ENCODE measurements at regions not wholly inside any gene's neighbourhood (a gene's known extent, or its start where the extent isn't known, plus 50 kb on each side); places are given as distances from the start of the nearest gene placed in this dataset.
"Not testable (repeated sequence)": the region's sequence is repeated elsewhere in the genome, so short reads cannot be mapped to it uniquely, and the experiment has no call there.

DNA sequence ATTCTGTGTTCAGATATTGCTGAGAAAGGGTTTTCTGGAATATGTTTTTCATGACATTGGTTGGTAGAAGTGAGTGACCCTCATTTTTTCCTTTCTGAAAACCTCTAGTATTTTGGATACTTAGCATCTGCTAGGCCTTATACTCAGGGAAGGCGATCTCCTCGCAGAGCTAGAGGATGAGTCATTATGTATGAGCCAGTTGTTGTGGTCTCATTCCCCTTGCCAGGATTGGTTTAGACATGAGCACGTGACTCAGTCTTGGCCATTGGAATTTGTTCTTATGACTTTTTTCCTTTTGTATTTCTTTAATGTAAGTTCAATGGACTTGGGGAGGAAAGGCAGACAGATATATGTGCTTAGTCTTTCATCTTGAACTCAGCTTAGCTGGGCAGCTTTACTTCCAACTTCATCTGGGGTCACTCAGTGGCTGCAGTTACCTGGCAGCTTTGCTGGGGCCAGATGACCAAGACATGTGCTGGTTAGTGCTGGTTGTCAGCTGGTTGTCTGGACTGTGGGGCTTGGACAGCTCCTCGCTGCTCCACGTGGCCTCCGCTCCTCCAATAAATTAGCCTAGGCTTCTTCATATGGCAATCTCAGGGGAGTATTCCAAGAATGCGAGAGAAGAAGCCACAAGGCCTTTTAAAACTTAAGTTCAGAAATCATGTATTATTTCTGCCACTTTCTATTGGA is 207.5 kb downstream of the IL20RB start:
- H3K4me1 Mint-ChIP-seq = no peaks in the 10 kb centered on the region
- no peak overlapping the region for H3K4me3 Mint-ChIP-seq
- H3K27ac Mint-ChIP-seq = no peak overlapping the region
- H3K27me3 Mint-ChIP-seq = peaks cover 4% of the 10 kb centered on the region
- H3K36me3 Mint-ChIP-seq = no peaks in the 10 kb centered on the region
- H3K9me3 Mint-ChIP-seq = no peaks in the 10 kb centered on the region

DNA sequence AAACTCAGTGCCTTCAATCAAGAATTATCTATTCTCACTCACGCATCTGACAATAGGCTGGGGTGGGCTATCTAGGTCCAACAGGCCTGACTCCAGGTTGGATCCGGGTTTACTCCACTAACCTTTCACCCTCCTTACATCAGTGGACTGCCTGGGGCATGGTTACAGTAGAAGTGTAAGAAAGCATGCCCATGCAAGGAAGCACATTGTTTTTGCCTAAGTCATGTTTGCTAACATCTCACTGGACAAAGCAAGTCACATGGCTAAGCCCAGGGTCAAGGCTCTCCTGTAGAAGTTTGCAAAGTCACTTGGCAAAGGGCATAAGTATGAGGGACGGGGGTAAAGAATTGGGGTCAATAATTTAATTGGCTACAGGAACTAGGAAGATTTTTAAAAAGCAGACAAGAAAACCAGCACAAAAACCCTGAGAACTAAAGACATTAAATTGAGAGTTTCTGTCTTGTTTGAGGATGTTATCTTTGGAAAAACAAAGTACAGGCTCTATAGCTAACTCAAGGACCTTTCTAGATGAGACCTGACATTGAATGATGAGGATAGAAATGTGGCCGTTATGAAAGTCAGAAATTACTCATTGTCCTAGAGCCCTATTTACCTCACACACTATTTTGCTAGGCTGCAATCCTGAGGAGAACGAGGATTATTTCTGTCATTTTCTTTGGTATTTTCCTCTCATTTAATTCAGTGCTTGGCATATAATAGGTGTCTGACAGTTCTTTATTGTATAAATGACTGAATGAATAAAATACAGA is 214.2 kb downstream of the IL20RB start:
- H3K4me1 Mint-ChIP-seq = no peaks in the 10 kb centered on the region
- no peaks in the 10 kb centered on the region for H3K9me3 Mint-ChIP-seq
- H3K27me3 Mint-ChIP-seq = peaks cover 5% of the 10 kb centered on the region
- H3K4me3 Mint-ChIP-seq = no peak overlapping the region
- H3K27ac Mint-ChIP-seq = no peak overlapping the region
- H3K36me3 Mint-ChIP-seq = no peaks in the 10 kb centered on the region

DNA sequence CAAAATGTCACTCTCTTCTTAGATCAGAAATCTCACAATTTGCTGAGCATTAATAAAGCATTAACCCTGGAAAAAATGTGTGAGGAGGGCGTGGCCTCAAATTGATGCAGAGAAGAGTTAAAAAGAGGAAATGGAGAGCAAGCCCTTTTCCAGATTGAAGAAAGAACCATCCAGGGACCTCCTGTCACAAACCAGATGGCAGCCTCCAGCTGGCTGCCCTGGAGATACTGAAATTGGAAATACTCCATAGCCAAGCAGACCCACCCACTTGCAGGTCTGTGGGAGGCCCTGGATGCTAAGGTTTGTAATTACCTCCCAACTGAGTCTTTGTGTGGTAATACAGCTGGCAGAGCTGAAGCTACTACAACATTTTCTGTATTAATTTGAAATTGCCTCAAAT is 214.9 kb downstream of the IL20RB start:
- H3K4me1 Mint-ChIP-seq = no peaks in the 10 kb centered on the region
- H3K36me3 Mint-ChIP-seq = no peaks in the 10 kb centered on the region
- peaks cover 5% of the 10 kb centered on the region for H3K27me3 Mint-ChIP-seq
- H3K27ac Mint-ChIP-seq = no peak overlapping the region
- no peak overlapping the region for H3K4me3 Mint-ChIP-seq
- H3K9me3 Mint-ChIP-seq = no peaks in the 10 kb centered on the region

DNA sequence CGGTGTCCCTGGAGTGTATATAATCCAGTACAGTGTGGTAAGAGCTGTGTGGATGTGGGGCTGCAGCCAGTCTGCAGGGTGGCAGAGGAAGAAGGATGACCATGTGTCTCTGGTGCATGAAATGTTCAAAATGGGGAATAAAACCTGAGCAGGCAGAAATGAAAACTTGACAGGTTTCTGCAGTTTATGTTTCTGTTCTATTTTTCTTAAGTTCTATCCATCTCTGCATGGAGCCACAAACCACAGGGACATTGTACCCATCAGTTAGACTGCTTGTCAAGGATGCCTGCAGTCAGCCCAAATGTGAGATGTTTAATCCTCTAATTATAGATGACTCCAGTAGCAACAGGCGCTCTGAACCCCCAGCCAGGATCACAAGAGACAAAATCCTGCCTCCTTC is 216.7 kb downstream of the IL20RB start:
- Mint-ChIP-seq H3K4me1 (no peaks in the 10 kb centered on the region), H3K36me3 (no peaks in the 10 kb centered on the region), H3K9me3 (no peaks in the 10 kb centered on the region), H3K4me3 (no peak overlapping the region), H3K27ac (no peak overlapping the region), H3K27me3 (peaks cover 5% of the 10 kb centered on the region)

DNA sequence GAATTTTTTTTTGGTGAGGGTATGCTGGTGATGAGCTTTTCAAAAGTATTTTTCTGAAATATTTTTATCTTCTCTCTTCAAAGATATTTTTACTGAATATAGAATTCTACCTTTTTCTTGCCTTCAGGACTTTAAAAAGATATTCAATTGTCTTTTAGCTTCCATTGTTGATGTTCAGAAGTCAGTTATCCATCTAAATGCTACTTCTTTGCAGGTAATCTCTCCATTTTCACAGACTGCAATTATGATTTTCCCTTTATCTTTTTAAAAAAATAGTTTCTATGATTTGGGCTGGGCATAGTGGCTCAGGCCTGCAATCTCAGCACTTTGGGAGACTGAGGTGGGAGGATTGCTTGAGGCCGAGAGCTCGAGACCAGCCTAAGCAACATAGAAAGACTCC is 222.4 kb downstream of the IL20RB start:
- Mint-ChIP-seq H3K27me3 (no peaks in the 10 kb centered on the region), H3K4me3 (no peak overlapping the region), H3K4me1 (no peaks in the 10 kb centered on the region), H3K36me3 (no peaks in the 10 kb centered on the region), H3K9me3 (no peaks in the 10 kb centered on the region), H3K27ac (no peak overlapping the region)

DNA sequence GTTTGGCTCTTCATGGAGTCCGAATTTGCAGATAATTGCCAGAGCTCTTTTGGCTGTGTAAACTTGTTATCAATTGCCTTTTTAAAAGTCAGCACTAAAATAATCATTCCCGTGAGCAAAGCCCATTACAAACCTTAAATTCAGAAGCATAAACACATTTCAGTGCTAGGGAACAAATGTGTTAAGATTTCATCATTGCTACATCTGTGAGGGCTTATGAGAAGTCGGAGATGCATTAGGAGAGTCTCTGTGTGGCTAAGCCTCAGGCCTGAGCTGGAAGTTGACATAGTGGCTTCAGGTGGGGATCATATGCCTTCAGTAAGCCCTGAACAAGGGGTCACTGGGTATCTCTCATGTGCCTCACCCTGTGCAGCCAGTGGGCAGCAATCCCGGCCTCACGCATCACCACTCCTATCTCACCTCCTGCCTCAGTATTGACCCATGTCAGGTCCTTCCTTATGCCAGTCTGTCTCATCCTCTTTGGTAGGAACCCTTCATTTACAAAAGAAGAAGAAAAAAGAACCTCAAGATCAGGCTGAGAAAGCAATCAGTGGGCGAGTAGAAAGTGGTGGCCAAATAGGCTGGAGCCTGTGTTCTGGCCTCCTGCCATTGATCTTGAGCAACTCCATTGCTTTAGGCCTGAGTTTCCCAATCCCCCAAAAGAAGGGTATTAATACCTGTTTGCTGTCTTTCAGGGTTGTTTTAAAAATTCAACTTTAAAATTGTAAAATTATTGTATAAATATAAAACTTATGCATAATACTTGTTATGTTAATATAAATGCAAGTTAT is 233.5 kb downstream of the IL20RB start:
- Mint-ChIP-seq H3K36me3 (no peaks in the 10 kb centered on the region), H3K4me1 (no peaks in the 10 kb centered on the region), H3K27me3 (peaks cover 2% of the 10 kb centered on the region), H3K4me3 (no peak overlapping the region), H3K27ac (no peak overlapping the region), H3K9me3 (no peaks in the 10 kb centered on the region)

DNA sequence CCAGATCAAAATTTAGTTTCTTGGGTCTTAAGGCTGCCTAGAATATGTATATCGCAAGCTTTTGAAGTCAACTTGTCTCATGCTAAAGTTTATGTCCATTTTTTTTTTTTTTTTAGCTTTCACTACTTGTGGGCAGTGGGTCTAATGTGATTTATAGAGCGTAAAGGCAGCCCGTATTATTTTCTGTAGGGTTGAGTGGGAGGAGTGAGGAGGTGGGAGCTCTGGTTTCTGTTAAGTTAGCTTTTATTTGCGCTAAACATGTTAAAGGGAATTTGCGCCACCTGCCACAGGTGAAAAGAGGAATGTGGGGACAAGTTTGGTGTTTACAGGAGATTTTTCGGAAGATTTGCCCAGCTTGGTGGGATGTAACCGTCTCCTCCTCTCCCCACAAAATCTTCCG is 234.2 kb downstream of the IL20RB start:
- Mint-ChIP-seq H3K4me1 (no peaks in the 10 kb centered on the region), H3K27ac (no peak overlapping the region), H3K4me3 (no peak overlapping the region), H3K36me3 (no peaks in the 10 kb centered on the region), H3K9me3 (no peaks in the 10 kb centered on the region), H3K27me3 (peaks cover 2% of the 10 kb centered on the region)

DNA sequence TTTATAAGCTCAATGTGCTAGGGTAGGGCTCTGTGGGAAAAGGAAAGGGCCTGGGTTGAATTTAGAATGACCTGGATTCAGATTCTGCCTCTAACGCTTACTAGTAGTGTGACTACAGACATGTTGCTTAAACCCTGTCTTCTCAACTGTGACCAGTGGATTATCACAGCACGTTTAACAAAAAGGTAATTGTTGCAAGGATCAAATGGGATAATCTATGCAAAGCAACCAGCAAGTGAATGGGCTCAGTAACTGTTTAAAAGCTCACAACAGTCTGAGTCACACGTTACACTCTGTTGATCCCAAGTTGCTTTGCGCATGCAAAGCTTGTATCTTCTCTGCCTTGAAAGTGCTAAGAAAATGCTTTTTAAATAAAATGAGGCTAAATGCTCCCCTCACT is 236.5 kb downstream of the IL20RB start:
- H3K4me1 Mint-ChIP-seq = no peaks in the 10 kb centered on the region
- no peaks in the 10 kb centered on the region for H3K36me3 Mint-ChIP-seq
- H3K27me3 Mint-ChIP-seq = peaks cover 2% of the 10 kb centered on the region
- H3K4me3 Mint-ChIP-seq = no peak overlapping the region
- peaks cover under 1% of the 10 kb centered on the region for H3K9me3 Mint-ChIP-seq
- H3K27ac Mint-ChIP-seq = no peak overlapping the region

DNA sequence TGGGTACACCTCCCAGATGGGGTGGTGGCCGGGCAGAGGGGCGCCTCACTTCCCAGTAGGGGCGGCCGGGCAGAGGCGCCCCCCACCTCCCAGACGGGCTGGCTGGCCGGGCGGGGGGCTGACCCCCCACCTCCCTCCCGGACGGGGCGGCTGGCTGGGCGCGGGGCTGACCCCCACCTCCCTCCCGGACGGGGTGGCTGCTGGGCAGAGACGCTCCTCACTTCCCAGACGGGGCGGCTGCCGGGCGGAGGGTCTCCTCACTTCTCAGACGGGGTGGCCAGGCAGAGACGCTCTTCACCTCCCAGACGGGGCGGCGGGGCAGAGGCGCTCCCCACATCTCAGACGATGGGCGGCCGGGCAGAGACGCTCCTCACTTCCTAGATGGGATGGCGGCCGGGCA is 240.6 kb downstream of the IL20RB start:
- H3K4me1 Mint-ChIP-seq, H3K27me3 Mint-ChIP-seq, H3K27ac Mint-ChIP-seq, H3K4me3 Mint-ChIP-seq, H3K9me3 Mint-ChIP-seq, H3K36me3 Mint-ChIP-seq: not testable (repeated sequence)

DNA sequence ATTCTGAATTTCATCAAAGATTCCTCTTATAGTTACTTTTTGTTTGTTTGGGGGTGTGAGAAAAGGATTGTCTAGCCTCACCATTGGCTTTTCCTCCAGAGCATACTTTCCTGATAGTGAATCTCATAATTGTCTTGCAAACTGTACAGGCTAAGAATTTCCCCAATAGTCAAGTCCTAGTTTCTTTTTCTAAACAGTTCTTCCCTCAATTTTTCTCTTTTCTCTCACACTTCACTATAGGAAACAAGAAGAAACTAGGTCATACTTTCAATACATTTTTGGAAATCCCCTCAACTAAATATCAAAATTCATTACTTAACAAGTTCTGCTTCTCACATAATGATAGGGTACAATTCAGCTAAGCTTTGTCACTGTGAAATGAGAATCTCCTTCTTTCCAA is 241.9 kb downstream of the IL20RB start:
- H3K27me3 Mint-ChIP-seq = no peaks in the 10 kb centered on the region
- no peaks in the 10 kb centered on the region for H3K4me1 Mint-ChIP-seq
- H3K27ac Mint-ChIP-seq = no peak overlapping the region
- no peak overlapping the region for H3K4me3 Mint-ChIP-seq
- no peaks in the 10 kb centered on the region for H3K36me3 Mint-ChIP-seq
- peaks cover 8% of the 10 kb centered on the region for H3K9me3 Mint-ChIP-seq

DNA sequence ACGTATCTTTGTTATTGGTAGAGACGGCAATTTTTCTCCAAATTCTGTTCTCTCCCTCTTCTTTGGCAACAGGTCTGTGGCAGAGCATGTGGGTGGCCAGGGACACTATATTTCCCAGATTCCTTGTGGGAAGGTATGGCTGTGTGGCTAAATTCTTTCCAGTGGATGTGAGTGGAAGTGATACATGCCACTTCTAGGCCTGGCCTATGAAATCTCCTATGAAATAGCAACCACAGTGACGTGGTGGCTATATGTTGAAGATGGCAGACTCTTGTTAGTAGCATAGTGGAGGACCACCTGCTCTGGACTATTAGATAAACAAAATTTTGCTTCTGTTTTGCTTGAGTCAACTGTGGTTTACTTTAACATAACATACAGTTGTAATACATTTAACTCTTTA is 243.3 kb downstream of the IL20RB start:
- peaks cover 8% of the 10 kb centered on the region for H3K9me3 Mint-ChIP-seq
- H3K27ac Mint-ChIP-seq = no peak overlapping the region
- H3K4me3 Mint-ChIP-seq = no peak overlapping the region
- H3K27me3 Mint-ChIP-seq = peaks cover 2% of the 10 kb centered on the region
- no peaks in the 10 kb centered on the region for H3K36me3 Mint-ChIP-seq
- H3K4me1 Mint-ChIP-seq = no peaks in the 10 kb centered on the region

DNA sequence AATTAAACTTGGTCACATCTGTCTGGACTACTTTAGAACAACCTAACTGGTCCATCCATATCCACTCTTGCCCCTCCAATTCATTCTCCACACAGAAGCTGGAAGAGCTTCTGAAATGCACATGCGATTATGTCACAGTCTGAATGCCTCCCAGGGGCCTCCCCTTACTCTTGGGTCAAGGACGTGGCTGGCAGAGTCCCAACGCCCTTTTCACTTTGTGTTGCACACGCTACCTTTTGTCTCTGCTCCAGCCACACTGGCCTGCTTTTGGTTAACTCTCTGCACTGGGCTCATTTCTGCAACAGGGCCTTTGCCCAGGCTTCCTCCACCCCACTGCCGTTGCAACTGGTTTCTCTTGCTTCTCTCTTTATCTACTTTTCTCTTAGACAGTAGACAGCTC is 245.2 kb downstream of the IL20RB start:
- H3K27me3 Mint-ChIP-seq = peaks cover 2% of the 10 kb centered on the region
- H3K36me3 Mint-ChIP-seq = no peaks in the 10 kb centered on the region
- H3K4me1 Mint-ChIP-seq = no peaks in the 10 kb centered on the region
- H3K4me3 Mint-ChIP-seq = no peak overlapping the region
- H3K9me3 Mint-ChIP-seq = peaks cover 8% of the 10 kb centered on the region
- H3K27ac Mint-ChIP-seq = no peak overlapping the region

DNA sequence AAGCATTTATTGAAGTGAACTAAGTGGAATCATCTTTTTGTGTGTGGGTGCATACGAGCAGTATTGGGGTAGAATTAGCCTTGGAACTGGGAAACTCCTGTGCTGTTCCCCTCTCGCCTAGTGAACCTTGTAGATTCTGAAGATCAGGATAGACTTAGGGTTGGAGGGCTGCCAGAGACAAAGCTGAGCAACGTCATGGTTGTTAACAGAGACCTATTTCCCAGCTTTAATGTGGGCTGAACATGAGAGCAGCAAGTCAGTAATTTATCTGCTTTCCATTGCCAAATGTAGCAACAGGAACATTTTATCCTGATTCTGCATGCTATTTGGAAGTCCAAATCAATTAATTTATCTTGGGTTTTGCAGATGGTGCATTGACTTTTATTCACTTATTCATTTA is 246.6 kb downstream of the IL20RB start:
- H3K36me3 Mint-ChIP-seq = no peaks in the 10 kb centered on the region

DNA sequence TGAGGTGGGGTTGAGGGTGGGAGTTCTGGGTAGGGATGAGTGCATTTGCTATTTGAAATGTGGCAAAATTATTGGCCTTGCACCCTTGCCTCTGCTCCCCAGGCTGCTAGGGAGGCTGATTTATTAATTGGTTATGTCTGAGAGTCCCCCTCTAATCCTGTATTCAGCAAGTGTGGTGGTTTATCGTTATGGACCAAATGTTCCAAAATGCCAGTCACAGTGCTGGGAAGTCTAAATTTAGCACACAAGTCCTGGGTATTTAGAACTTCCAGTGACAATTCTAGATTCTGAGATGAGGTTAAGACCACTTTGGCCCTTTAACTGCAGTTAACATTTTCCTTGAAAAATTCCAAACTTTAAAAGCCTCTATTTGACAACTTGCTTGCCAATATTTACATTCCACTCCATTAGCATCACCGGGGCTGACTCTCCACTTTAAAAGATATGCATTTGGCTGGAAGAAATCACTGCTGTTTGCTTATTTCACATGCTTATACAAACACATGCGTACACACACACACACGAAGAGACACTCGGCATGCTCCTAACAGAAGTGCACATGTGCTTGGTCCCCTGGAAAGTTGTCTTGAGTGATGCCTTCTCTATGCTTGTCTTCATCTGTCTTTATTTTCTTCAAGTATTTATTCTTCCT is 247.7 kb downstream of the IL20RB start:
- H3K4me3 Mint-ChIP-seq = no peak overlapping the region

More for the DNA sequence above, 246.6 kb downstream of the IL20RB start:
- Mint-ChIP-seq H3K4me3 (no peak overlapping the region), H3K4me1 (no peaks in the 10 kb centered on the region), H3K9me3 (peaks cover 7% of the 10 kb centered on the region), H3K27me3 (peaks cover 2% of the 10 kb centered on the region), H3K27ac (no peak overlapping the region)

DNA sequence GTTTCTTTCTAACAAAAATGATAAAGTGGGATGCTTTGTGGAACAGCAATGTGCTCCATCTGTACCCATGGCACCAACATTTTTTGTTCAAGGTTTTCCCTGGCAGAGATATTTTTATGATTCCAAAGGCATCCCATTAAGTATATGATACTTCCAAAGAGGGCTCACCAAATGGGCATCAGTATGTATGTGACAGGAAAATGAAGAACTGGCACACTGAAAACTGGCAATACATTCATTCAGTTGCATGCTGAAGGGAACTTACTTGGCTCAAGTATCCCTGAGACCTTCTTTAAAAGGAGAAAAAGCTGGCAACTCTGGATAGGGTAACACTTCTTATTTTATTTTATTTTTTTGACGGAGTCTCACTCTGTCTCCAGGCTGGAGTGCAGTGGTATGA is 249.8 kb downstream of the IL20RB start:
- H3K27ac Mint-ChIP-seq = no peak overlapping the region
- H3K27me3 Mint-ChIP-seq = peaks cover 8% of the 10 kb centered on the region
- no peak overlapping the region for H3K4me3 Mint-ChIP-seq
- H3K9me3 Mint-ChIP-seq = no peaks in the 10 kb centered on the region
- H3K4me1 Mint-ChIP-seq = no peaks in the 10 kb centered on the region
- H3K36me3 Mint-ChIP-seq = no peaks in the 10 kb centered on the region

More for the DNA sequence above, 247.7 kb downstream of the IL20RB start:
- H3K27ac Mint-ChIP-seq = no peak overlapping the region
- H3K27me3 Mint-ChIP-seq = peaks cover 6% of the 10 kb centered on the region
- H3K9me3 Mint-ChIP-seq = no peaks in the 10 kb centered on the region
- H3K4me1 Mint-ChIP-seq = no peaks in the 10 kb centered on the region
- no peaks in the 10 kb centered on the region for H3K36me3 Mint-ChIP-seq

DNA sequence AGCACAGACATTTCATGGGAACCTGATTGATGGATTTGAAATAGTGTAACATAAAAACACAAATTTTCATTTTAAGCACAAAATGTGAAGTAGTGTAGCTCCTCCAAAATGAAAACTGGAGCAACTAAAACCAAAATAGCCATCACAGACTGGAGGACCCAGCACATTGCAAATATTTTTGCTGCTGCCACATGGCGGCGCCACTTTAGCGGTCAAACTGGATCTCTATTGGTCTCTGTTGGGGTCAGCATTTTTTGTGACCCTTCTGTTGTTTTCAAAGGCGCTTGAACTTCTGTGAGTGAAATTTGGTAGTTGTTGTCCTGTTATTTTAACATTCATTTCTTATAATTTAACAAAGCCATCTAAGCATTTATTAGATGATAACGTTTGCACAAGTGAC is 259.9 kb downstream of the IL20RB start:
- H3K4me3 Mint-ChIP-seq = no peak overlapping the region
- no peaks in the 10 kb centered on the region for H3K36me3 Mint-ChIP-seq
- H3K27ac Mint-ChIP-seq = no peak overlapping the region
- peaks cover 5% of the 10 kb centered on the region for H3K27me3 Mint-ChIP-seq
- no peaks in the 10 kb centered on the region for H3K4me1 Mint-ChIP-seq
- no peaks in the 10 kb centered on the region for H3K9me3 Mint-ChIP-seq
